Naive B cell (primary cell): ENCODE measurements at regions not wholly inside any gene's neighbourhood (a gene's known extent, or its start where the extent isn't known, plus 50 kb on each side); places are given as distances from the start of the nearest gene placed in this dataset.

Experiments
- ATAC-seq, 2 donors: fragments of 150-1000 bp; cut with Tn5 transposase; 2 replicates each; pipeline ENCODE4 v1.10.0; 2021; ENCODE audit warnings: low read depth in 2 of 2, mild to moderate bottlenecking in 2 of 2, moderate library complexity in 2 of 2
- DNase-seq: peaks from one replicate; pipeline ENCODE4 v3.0.0; 2022
- H3K27ac Mint-ChIP-seq, 6 donors: one replicate each; pipeline ENCODE4 v1.8.0; 2020 to 2022; ENCODE audit warnings: mild to moderate bottlenecking in 6 of 6, mixed read lengths in 6 of 6, moderate library complexity in 5 of 6, inconsistent platforms in 2 of 6
- H3K27me3 Mint-ChIP-seq, 3 donors: one replicate each; pipeline ENCODE4 v1.8.0; 2021 to 2022; ENCODE audit warnings: mixed read lengths in 3 of 3, mild to moderate bottlenecking in 1 of 3
- H3K36me3 Mint-ChIP-seq, 2 donors: one replicate each; pipeline ENCODE4 v1.8.0; 2020 to 2022; ENCODE audit warnings: mixed read lengths in 2 of 2, inconsistent platforms in 1 of 2, mild to moderate bottlenecking in 1 of 2
- H3K4me1 Mint-ChIP-seq, 3 donors: one replicate each; pipeline ENCODE4 v1.8.0; 2020 to 2022; ENCODE audit warnings: mixed read lengths in 3 of 3, inconsistent platforms in 1 of 3, mild to moderate bottlenecking in 1 of 3, moderate library complexity in 1 of 3
- H3K4me3 Mint-ChIP-seq, 8 donors: one replicate each; pipeline ENCODE4 v1.8.0; 2020 to 2022; ENCODE audit warnings: mild to moderate bottlenecking in 8 of 8, mixed read lengths in 8 of 8, moderate library complexity in 8 of 8, inconsistent platforms in 2 of 8
- H3K9me3 Mint-ChIP-seq, 7 donors: one replicate each; pipeline ENCODE4 v1.8.0; 2020 to 2022; ENCODE audit warnings: mixed read lengths in 7 of 7, mild to moderate bottlenecking in 5 of 7, inconsistent platforms in 2 of 7, moderate library complexity in 1 of 7

- Mint-ChIP-seq H3K4me1 (peaks cover 0 to 8% (median 5%) of the 10 kb centered on the region in 3 donors), H3K27me3 (peaks cover 27 to 74% (median 63%) of the 10 kb centered on the region in 3 donors), H3K4me3 (no peak overlapping the region), H3K9me3 (peaks cover 0 to 2% (median 0%) of the 10 kb centered on the region in 7 donors), H3K36me3 (peaks cover 0 to 13% of the 10 kb centered on the region in 2 donors), H3K27ac (no peak overlapping the region)
- DNase-seq: no peak
- no peak for ATAC-seq
Measured at GRCh38 chr7:155407799-155408198, 50.1 kb upstream of the EN2 start.
